Heart right ventricle (tissue), 16 donors: ENCODE measurements at regions not wholly inside any gene's neighbourhood (a gene's known extent, or its start where the extent isn't known, plus 50 kb on each side); places are given as distances from the start of the nearest gene placed in this dataset.

ENCODE experiments used
- ATAC-seq, 8 donors: fragments of 200-7000 bp; cut with Tn5 transposase; one replicate each; pipeline ENCODE4 v1.9.1; 2020; ENCODE audit warnings: mild to moderate bottlenecking in 8 of 8, moderate library complexity in 8 of 8, moderate number of reproducible peaks in 1 of 8
- DNase-seq, 2 donors: peaks; one replicate each; pipeline ENCODE4 v3.0.0-alpha.2; 2020
- H3K27ac ChIP-seq, 10 donors: fragments of 200-600 bp; sonication (generic) in 2 of 10; one replicate each; pipeline versions ENCODE4 v1.5.0 to v1.8.0; 2020 to 2022; ENCODE audit warnings: mild to moderate bottlenecking in 3 of 10
- H3K27me3 ChIP-seq, 7 donors: fragments of 200-600 bp; one replicate each; pipeline ENCODE4 v1.8.0; 2021 to 2022; ENCODE audit warnings: mild to moderate bottlenecking in 2 of 7
- H3K36me3 ChIP-seq, 9 donors: fragments of 200-600 bp; sonication (generic) in 1 of 9; one replicate each; pipeline versions ENCODE4 v1.5.0 to v1.8.0; 2020 to 2022; ENCODE audit warnings: mild to moderate bottlenecking in 2 of 9
- H3K4me1 ChIP-seq, 9 donors: fragments of 200-600 bp; sonication (generic) in 1 of 9; one replicate each; pipeline versions ENCODE4 v1.5.0 to v1.8.0; 2020 to 2022; ENCODE audit warnings: mild to moderate bottlenecking in 4 of 9
- H3K4me3 ChIP-seq, 10 donors: fragments of 200-600 bp; sonication (generic) in 2 of 10; one replicate each; pipeline versions ENCODE4 v1.5.0 to v1.8.0; 2020 to 2022; ENCODE audit warnings: mild to moderate bottlenecking in 7 of 10, moderate library complexity in 2 of 10
- H3K9me3 ChIP-seq, 11 donors: fragments of 200-600 bp in 10 of 11; sonication (generic) in 2 of 11; one replicate each; pipeline versions ENCODE4 v1.5.0 to v1.8.0; 2013 to 2022; ENCODE audit warnings: mild to moderate bottlenecking in 2 of 11, control low read depth in 1 of 11, moderate library complexity in 1 of 11
- WGBS, 2 donors: extraction: QIAGEN DNeasy Blood & Tissue Kit; methylation state at CpG; one replicate each; pipeline ENCODE4 v1.1.7; 2013; ENCODE audit warnings: inconsistent platforms in 1 of 2; 5-methylcytosine and 5-hydroxymethylcytosine counted together
- intact Hi-C, 10 donors: fragments of 100-400 bp; cut with DNase I; formaldehyde crosslinking; loops; one replicate each; pipeline versions ENCODE4 v1.11.1 to v1.14.2; 2022
- TF ChIP-seq, protein P1 (sequence below), 9 donors: fragments of 200-600 bp; sonication (generic) in 2 of 9; IDR thresholded peaks; one replicate each; pipeline versions ENCODE4 v1.5.0 to v1.8.0; 2021 to 2022; ENCODE audit warnings: antibody characterized with exemption in 9 of 9, mild to moderate bottlenecking in 5 of 9, moderate library complexity in 1 of 9
- donor health status: Arrhythmogenic right ventricular cardiomyopathy.
- donor health status: ischemic (EF 13 %, LVEDD 7.1; RV severe dilation, severe dysfunction).
- donor health status: healthy with polysubstance abuse.
- donor health status: DM: no; HTN: yes; CAD: no.
- donor health status: DM: no; HTN: no; CAD: no.
- donor health status: ischemic (EF 25% LVEDD 6.9; RV normal size, moderate dysfunction).
- donor health status: ischemic (EF 25% LVEDD 5.7; RV mildly dilated, moderate dysfunction).
- donor health status: healthy.
- donor health status: DM: yes; HTN: yes; CAD: no.
- donor health status: Ischemic cardiomyopathy.
- donor health status: ischemic (EF 35%, LVEDD 5.7; RV mildly dilated, moderate dysfunction).
- donor health status: nonischemic (EF 11% LVEDD 7.7; RV severe dilation, severe dysfunction).
- donor health status: DM: yes; HTN: yes; CAD: no.
- donor health status: PGD.
- donor health status: ischemic (EF 29% LVEDD 5.4; RV normal size, mild dysfunction).
- donor health status: nonischemic (EF 23%, LVEDD 6.1; RV moderate dilation, normal function).

DNA sequence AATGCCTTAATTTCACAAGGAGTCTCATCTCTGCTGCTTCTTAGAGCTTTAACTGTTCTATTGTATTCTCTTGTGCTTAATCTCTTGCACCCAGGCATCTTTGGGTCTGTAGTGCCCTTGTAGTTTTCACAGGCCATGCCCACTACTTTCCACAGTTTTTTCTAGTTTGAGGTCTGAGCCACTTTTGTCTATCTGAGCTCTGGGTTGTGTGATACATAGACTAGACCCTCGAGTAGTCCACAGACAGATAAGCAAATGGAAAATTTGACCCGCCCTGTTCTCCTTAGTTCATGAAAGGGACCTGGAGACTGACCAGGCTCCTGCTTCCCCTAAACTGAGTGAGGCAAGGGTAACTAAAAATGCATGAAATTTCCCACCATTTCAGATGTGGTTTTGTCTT, 466.8 kb upstream of the ZEB2 start:
- WGBS, 2 donors = 70 to 74% methylated on average over 2 of the region's 2 CpGs
- DNase-seq (no peak), ATAC-seq (no peak)
- peaks cover 0 to 28% (median 7%) of the 10 kb centered on the region in 11 donors for H3K9me3 ChIP-seq
- H3K36me3 ChIP-seq = no peaks in the 10 kb centered on the region
- H3K27ac ChIP-seq = no peak overlapping the region
- H3K4me3 ChIP-seq = no peak overlapping the region
- no peaks in the 10 kb centered on the region for H3K4me1 ChIP-seq
- TF ChIP-seq, protein P1, sequence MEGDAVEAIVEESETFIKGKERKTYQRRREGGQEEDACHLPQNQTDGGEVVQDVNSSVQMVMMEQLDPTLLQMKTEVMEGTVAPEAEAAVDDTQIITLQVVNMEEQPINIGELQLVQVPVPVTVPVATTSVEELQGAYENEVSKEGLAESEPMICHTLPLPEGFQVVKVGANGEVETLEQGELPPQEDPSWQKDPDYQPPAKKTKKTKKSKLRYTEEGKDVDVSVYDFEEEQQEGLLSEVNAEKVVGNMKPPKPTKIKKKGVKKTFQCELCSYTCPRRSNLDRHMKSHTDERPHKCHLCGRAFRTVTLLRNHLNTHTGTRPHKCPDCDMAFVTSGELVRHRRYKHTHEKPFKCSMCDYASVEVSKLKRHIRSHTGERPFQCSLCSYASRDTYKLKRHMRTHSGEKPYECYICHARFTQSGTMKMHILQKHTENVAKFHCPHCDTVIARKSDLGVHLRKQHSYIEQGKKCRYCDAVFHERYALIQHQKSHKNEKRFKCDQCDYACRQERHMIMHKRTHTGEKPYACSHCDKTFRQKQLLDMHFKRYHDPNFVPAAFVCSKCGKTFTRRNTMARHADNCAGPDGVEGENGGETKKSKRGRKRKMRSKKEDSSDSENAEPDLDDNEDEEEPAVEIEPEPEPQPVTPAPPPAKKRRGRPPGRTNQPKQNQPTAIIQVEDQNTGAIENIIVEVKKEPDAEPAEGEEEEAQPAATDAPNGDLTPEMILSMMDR (IDR thresholded peaks at IDR 0.05) = no peak
- no peaks in the 10 kb centered on the region for H3K27me3 ChIP-seq
- intact Hi-C loops = no loop called here

DNA sequence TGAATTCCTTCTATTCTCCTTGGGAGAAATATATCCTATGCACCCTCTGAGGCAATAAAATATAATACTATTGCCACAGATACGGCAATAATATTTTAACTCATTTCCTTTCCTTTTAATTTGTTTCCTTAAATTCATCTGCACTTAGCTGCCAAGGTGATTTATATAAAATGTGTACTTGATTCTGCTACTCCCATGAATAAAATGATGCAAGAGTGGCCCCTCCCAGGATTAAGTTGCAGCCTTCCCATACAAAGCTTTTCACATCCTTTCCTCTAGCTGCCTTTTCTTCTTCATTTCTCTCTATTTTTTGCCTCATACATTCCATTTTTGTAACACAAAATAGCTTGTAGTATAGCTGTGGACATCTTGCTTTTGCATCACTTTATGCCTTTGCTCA, 464.1 kb upstream of the ZEB2 start:
- Histone ChIP-seq H3K27me3 (no peaks in the 10 kb centered on the region), H3K36me3 (no peaks in the 10 kb centered on the region), H3K4me1 (no peaks in the 10 kb centered on the region), H3K9me3 (peaks cover 0 to 28% (median 7%) of the 10 kb centered on the region in 11 donors), H3K27ac (no peak overlapping the region), H3K4me3 (no peak overlapping the region)
- WGBS, 2 donors = 72 to 77% methylated on average over 1 of the region's 1 CpG
- ATAC-seq = no peak
- DNase-seq = no peak
- intact Hi-C loops = no loop called here
- TF ChIP-seq, protein P1 (IDR thresholded peaks at IDR 0.05) = no peak

DNA sequence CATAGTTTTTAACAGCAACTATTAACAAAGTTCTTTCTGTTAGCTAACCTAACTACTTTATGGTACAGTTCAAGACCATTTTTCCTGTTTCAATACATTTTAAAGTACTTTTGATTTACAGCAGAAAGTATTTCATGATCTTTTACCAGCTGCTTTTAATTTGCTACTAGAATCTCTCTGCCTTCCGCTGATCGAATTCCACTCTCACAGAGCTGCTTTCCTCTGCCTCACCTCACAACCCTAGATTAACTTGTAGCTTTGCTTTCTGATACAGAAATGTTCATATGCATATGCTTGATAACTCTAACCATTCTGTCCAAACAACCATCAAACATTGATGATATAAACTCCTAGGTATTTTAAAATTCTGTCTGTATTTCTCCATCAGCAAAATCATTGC, 463.2 kb upstream of the ZEB2 start:
- Histone ChIP-seq H3K27ac (no peak overlapping the region), H3K9me3 (peaks cover 0 to 28% (median 7%) of the 10 kb centered on the region in 11 donors), H3K27me3 (no peaks in the 10 kb centered on the region), H3K36me3 (no peaks in the 10 kb centered on the region), H3K4me1 (no peaks in the 10 kb centered on the region), H3K4me3 (no peak overlapping the region)
- WGBS, 2 donors = 84 to 89% methylated on average over 2 of the region's 2 CpGs
- TF ChIP-seq, protein P1 (IDR thresholded peaks at IDR 0.05) = no peak
- intact Hi-C loops = no loop called here
- DNase-seq (no peak), ATAC-seq (no peak)

DNA sequence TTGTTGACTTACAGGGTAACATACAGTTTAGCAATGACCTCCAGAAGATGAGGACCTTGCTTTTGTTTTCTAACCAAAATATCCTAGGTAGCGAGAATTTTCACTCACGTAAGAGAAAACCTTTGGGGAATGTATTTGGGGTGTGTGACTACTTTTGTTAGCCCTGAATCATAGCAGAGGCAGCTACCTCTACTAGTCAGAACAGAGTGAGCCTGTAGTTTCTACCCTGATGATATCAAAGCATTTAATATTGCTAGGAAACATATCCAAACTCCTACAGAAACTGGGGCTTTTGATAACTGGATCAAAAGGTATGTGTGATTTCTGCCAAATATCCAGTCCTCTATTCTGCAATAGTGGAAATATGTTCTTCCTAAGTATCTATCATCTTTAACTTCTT, 462.6 kb upstream of the ZEB2 start:
- H3K4me3 ChIP-seq = no peak overlapping the region
- no peaks in the 10 kb centered on the region for H3K36me3 ChIP-seq
- H3K4me1 ChIP-seq = no peaks in the 10 kb centered on the region
- ATAC-seq = no peak
- no peak for DNase-seq
- intact Hi-C loops = no loop called here
- TF ChIP-seq, protein P1 (IDR thresholded peaks at IDR 0.05) = no peak
- 94% methylated on average over 2 of the region's 2 CpGs for WGBS, 2 donors
- no peak overlapping the region for H3K27ac ChIP-seq
- peaks cover 0 to 27% (median 7%) of the 10 kb centered on the region in 11 donors for H3K9me3 ChIP-seq
- no peaks in the 10 kb centered on the region for H3K27me3 ChIP-seq
